NCI-H510A treated with DMSO at 0.1 percent for 48 hours (cell line): ENCODE measurements at regions not wholly inside any gene's neighbourhood (a gene's known extent, or its start where the extent isn't known, plus 50 kb on each side); places are given as distances from the start of the nearest gene placed in this dataset.

Experiments used
- DNase-seq: peaks from one replicate; lab custom pipeline; 2025; lab: John Stamatoyannopoulos, UW

- no peak for DNase-seq
These were observed 1138.8 kb downstream of the XPNPEP1 start for GRCh38 chr10:108784534-108784933.

- DNase-seq = peak; percentile 2
These were observed 1139.4 kb downstream of the XPNPEP1 start for GRCh38 chr10:108783897-108784296.

GRCh38 chr10:108782411-108782810 lies 1140.9 kb downstream of the XPNPEP1 start:
- DNase-seq = no peak

GRCh38 chr10:108779501-108779900 lies 1143.8 kb downstream of the XPNPEP1 start:
- no peak for DNase-seq

GRCh38 chr10:108775911-108776475 lies 1147.3 kb downstream of the XPNPEP1 start:
- DNase-seq = no peak

GRCh38 chr10:108771106-108771505 lies 1152.2 kb downstream of the XPNPEP1 start:
- DNase-seq = no peak

GRCh38 chr10:108765794-108766193 lies 1157.5 kb downstream of the XPNPEP1 start:
- DNase-seq = no peak

GRCh38 chr10:108757946-108758345 lies 1165.4 kb downstream of the XPNPEP1 start:
- no peak for DNase-seq

GRCh38 chr10:108755646-108756045 lies 1167.7 kb downstream of the XPNPEP1 start:
- no peak for DNase-seq

GRCh38 chr10:108753326-108753725 lies 1170.0 kb downstream of the XPNPEP1 start:
- DNase-seq = no peak

- no peak for DNase-seq
These were observed 1174.3 kb downstream of the XPNPEP1 start for GRCh38 chr10:108749042-108749441.

- DNase-seq = no peak
These were observed 1187.2 kb downstream of the XPNPEP1 start for GRCh38 chr10:108736111-108736510.

GRCh38 chr10:108735380-108735779 lies 1187.9 kb downstream of the XPNPEP1 start:
- no peak for DNase-seq

GRCh38 chr10:108721874-108722273 lies 1201.4 kb downstream of the XPNPEP1 start:
- DNase-seq = no peak

- no peak for DNase-seq
These were observed 1207.0 kb downstream of the XPNPEP1 start for GRCh38 chr10:108716352-108716751.

- DNase-seq = no peak
These were observed 1213.2 kb downstream of the XPNPEP1 start for GRCh38 chr10:108709927-108710722.

GRCh38 chr10:108708363-108708762 lies 1214.9 kb downstream of the XPNPEP1 start:
- DNase-seq = no peak

GRCh38 chr10:108696792-108697477 lies 1226.4 kb downstream of the XPNPEP1 start:
- DNase-seq = no peak

- DNase-seq = no peak
These were observed 1232.2 kb downstream of the XPNPEP1 start for GRCh38 chr10:108691126-108691525.

- no peak for DNase-seq
These were observed 1232.8 kb downstream of the XPNPEP1 start for GRCh38 chr10:108690530-108690929.

- no peak for DNase-seq
These were observed 1233.4 kb downstream of the XPNPEP1 start for GRCh38 chr10:108689891-108690290.

GRCh38 chr10:108688314-108688713 lies 1235.0 kb downstream of the XPNPEP1 start:
- DNase-seq = no peak
